Gastrocnemius medialis (tissue), 4 donors: ENCODE measurements at regions not wholly inside any gene's neighbourhood (a gene's known extent, or its start where the extent isn't known, plus 50 kb on each side); places are given as distances from the start of the nearest gene placed in this dataset.

Experiments used
- ATAC-seq, 2 donors: fragments of 150-250 bp; one replicate each; pipeline ENCODE4 v1.9.1; 2016
- DNase-seq, 2 donors: peaks; one replicate each; pipeline ENCODE4 v3.0.0-alpha.2; 2019
- H3K27ac ChIP-seq, 4 donors: fragments of 200-600 bp; sonication (generic); 1 replicate in 1 of 4; 2 replicates in 3 of 4; pipeline ENCODE4 v1.5.1; 2016 to 2018; ENCODE audit warnings: mild to moderate bottlenecking in 2 of 4, moderate library complexity in 1 of 4
- H3K27me3 ChIP-seq, 3 donors: fragments of 200-600 bp; sonication (generic) in 2 of 3; 1 replicate in 1 of 3; 2 replicates in 2 of 3; pipeline versions ENCODE4 v1.5.1 to v1.6.0; 2016 to 2019; ENCODE audit warnings: mild to moderate bottlenecking in 1 of 3, moderate library complexity in 1 of 3
- H3K36me3 ChIP-seq, 2 donors: fragments of 200-600 bp; sonication (generic) in 1 of 2; one replicate each; pipeline ENCODE4 v1.5.1; 2017 to 2018
- H3K4me1 ChIP-seq, 2 donors: fragments of 200-600 bp; sonication (generic) in 1 of 2; one replicate each; pipeline ENCODE4 v1.5.1; 2016 to 2017; ENCODE audit warnings: mild to moderate bottlenecking in 2 of 2
- H3K4me3 ChIP-seq, 4 donors: fragments of 200-600 bp; sonication (generic) in 3 of 4; 1 replicate in 1 of 4; 2 replicates in 3 of 4; pipeline ENCODE4 v1.5.1; 2016 to 2019; ENCODE audit warnings: mild to moderate bottlenecking in 2 of 4
- H3K9me3 ChIP-seq, 3 donors: fragments of 200-600 bp; sonication (generic) in 2 of 3; 1 replicate in 1 of 3; 2 replicates in 2 of 3; pipeline ENCODE4 v1.5.1; 2016 to 2019
- POLR2A ChIP-seq, 2 donors: fragments of 450-650 bp; IDR thresholded peaks; one replicate each; pipeline ENCODE4 v1.6.1; 2017; ENCODE audit warnings: antibody characterized with exemption in 2 of 2, mild to moderate bottlenecking in 2 of 2, moderate library complexity in 2 of 2
- in situ Hi-C, 4 donors: fragments of 200-750 bp; cut with MboI; loops; one replicate each; pipeline versions ENCODE4 v1.15.0 to v1.8.0; 2017; ENCODE audit warnings: low sequenced_read_pairs in 4 of 4
- intact Hi-C: fragments of 100-400 bp; cut with DNase I; formaldehyde crosslinking; loops from one replicate; pipeline ENCODE4 v1.15.1; 2023; ENCODE audit warnings: low total_unique reads
- microRNA counts, 2 donors: library from miRNA; unstranded; fragments of <30 nt; microRNA quantifications; one replicate each; lab custom pipeline; 2016
- microRNA-seq, 2 donors: library from miRNA; unstranded; fragments of <30 nt; microRNA quantifications; one replicate each; pipeline ENCODE4, GENCODE V29; 2016; ENCODE audit warnings: borderline replicate concordance in 2 of 2
- TF ChIP-seq, protein P1 (sequence below), 5 experiments: fragments of 450-650 bp in 3 of 5; fragments of 200-600 bp in 2 of 5; sonication (generic) in 2 of 5; IDR thresholded peaks in 4 of 5; conservative IDR thresholded peaks in 1 of 5; 1 replicate in 4 of 5; 2 replicates in 1 of 5; pipeline ENCODE4 v1.5.1; 2016 to 2019; ENCODE audit warnings: antibody characterized with exemption in 5 of 5, mild to moderate bottlenecking in 3 of 5, moderate library complexity in 3 of 5

DNA sequence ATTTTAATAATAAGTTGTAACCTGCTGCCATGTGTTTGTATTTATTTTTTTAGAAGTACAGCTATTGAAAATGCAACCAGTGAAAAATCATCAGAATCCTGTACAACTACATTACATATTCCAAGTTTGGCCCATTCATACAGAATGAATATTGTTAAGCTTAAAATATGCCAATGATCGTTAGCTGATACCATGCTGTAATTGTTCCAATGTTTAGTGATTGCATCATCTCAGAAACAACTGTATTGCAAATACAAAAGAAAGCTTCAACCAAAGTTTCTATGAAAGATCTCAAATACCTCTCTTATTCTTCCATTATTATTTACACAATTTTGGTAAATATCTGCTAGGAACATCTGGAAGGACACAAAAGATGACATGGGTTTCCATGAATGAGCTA, 51.6 kb upstream of the ALCAM start:
- Histone ChIP-seq H3K4me3 (no peak overlapping the region), H3K4me1 (no peaks in the 10 kb centered on the region), H3K27me3 (no peaks in the 10 kb centered on the region), H3K27ac (no peak overlapping the region), H3K9me3 (no peaks in the 10 kb centered on the region), H3K36me3 (no peaks in the 10 kb centered on the region)
- intact Hi-C loops (no loop called here), in situ Hi-C loops (no loop called here)
- ATAC-seq (no peak), DNase-seq (no peak)
- TF ChIP-seq, protein P1, sequence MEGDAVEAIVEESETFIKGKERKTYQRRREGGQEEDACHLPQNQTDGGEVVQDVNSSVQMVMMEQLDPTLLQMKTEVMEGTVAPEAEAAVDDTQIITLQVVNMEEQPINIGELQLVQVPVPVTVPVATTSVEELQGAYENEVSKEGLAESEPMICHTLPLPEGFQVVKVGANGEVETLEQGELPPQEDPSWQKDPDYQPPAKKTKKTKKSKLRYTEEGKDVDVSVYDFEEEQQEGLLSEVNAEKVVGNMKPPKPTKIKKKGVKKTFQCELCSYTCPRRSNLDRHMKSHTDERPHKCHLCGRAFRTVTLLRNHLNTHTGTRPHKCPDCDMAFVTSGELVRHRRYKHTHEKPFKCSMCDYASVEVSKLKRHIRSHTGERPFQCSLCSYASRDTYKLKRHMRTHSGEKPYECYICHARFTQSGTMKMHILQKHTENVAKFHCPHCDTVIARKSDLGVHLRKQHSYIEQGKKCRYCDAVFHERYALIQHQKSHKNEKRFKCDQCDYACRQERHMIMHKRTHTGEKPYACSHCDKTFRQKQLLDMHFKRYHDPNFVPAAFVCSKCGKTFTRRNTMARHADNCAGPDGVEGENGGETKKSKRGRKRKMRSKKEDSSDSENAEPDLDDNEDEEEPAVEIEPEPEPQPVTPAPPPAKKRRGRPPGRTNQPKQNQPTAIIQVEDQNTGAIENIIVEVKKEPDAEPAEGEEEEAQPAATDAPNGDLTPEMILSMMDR (IDR thresholded peaks at IDR 0.05 in 4 of 5, conservative IDR thresholded peaks at IDR 0.05 in 1 of 5), result no peak
- no peak for TF ChIP-seq POLR2A (IDR thresholded peaks at IDR 0.05)

DNA sequence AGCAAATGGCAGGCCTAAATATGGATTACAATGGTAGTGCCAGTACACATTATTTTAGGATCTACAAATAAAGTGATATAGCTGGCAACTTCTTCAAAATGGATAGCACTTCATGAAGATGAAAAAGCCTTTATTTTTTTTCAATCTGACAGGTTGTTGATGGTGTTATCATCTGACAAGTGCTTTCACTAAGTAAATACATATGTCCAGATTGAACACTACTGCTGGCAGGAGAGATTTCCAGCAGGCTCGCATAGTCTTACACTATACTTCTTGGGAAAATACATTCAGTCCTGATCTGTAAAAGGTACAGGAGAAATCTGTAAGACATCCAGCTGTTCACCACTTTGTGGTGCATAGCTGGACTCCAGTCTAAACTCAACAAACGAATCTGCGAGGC, 50.9 kb upstream of the ALCAM start:
- DNase-seq (no peak), ATAC-seq (no peak)
- no peak for TF ChIP-seq POLR2A (IDR thresholded peaks at IDR 0.05)
- TF ChIP-seq, protein P1 (IDR thresholded peaks at IDR 0.05 in 4 of 5, conservative IDR thresholded peaks at IDR 0.05 in 1 of 5), result no peak
- H3K27ac ChIP-seq, result no peak overlapping the region
- no peaks in the 10 kb centered on the region for H3K27me3 ChIP-seq
- H3K4me1 ChIP-seq, result no peaks in the 10 kb centered on the region
- H3K9me3 ChIP-seq, result no peaks in the 10 kb centered on the region
- no peak overlapping the region for H3K4me3 ChIP-seq
- in situ Hi-C loops (no loop called here), intact Hi-C loops (no loop called here)
- no peaks in the 10 kb centered on the region for H3K36me3 ChIP-seq

DNA sequence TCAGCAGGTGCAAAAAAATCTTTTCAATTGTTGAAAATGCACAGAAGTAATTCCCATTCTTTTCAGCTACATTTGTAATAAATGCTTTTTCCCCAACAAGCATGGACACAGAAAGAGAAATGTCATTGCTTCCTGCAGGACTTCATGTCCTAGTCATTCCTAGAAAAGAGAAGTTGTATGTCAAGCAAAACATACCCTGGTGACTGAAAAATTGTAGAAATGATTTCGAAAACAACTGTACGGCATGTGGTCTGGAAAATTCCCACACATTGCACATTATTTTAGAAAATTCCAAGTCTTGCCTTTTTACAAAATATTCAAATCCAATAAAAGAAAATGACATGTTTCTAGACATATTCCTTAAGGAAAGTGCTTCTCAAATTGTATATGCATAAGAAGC, 50.4 kb upstream of the ALCAM start:
- Histone ChIP-seq H3K27me3 (no peaks in the 10 kb centered on the region), H3K9me3 (no peaks in the 10 kb centered on the region), H3K4me1 (no peaks in the 10 kb centered on the region), H3K27ac (no peak overlapping the region), H3K36me3 (no peaks in the 10 kb centered on the region), H3K4me3 (no peak overlapping the region)
- intact Hi-C loops (no loop called here), in situ Hi-C loops (no loop called here)
- DNase-seq (no peak), ATAC-seq (no peak)
- no peak for TF ChIP-seq POLR2A (IDR thresholded peaks at IDR 0.05)
- TF ChIP-seq, protein P1 (IDR thresholded peaks at IDR 0.05 in 4 of 5, conservative IDR thresholded peaks at IDR 0.05 in 1 of 5), result no peak

MicroRNAs encoded in the stretch of these regions (microRNA counts, 767-probe panel; counts per million panel counts)
- microRNA hsa-miR-548ab (lab: Ali Mortazavi, UCI), result 356 to 448 counts per million in 2 donors

Small RNA genes in the stretch of these regions (microRNA-seq; reads per million reads assigned to microRNA genes)
- gene MIR548AB, result 0 reads per million in 2 donors
